Fibroblast of lung (primary cell): ENCODE measurements at regions not wholly inside any gene's neighbourhood (a gene's known extent, or its start where the extent isn't known, plus 50 kb on each side); places are given as distances from the start of the nearest gene placed in this dataset.

Experiments used
- EZH2 ChIP-seq: IDR thresholded peaks from 2 replicates; pipeline ENCODE4 v1.5.1; 2012; ENCODE audit warnings: low read length, control low read depth, mild to moderate bottlenecking; ENCODE audit errors: missing control alignments
- TF ChIP-seq, protein P1 (sequence below), 2 donors: IDR thresholded peaks in 1 of 2; conservative IDR thresholded peaks in 1 of 2; 1 replicate in 1 of 2; 2 replicates in 1 of 2; pipeline ENCODE4 v1.5.1; 2011 to 2012; ENCODE audit warnings: low read length in 2 of 2, control low read depth in 1 of 2, inconsistent platforms in 1 of 2, low read depth in 1 of 2, mild to moderate bottlenecking in 1 of 2

DNA sequence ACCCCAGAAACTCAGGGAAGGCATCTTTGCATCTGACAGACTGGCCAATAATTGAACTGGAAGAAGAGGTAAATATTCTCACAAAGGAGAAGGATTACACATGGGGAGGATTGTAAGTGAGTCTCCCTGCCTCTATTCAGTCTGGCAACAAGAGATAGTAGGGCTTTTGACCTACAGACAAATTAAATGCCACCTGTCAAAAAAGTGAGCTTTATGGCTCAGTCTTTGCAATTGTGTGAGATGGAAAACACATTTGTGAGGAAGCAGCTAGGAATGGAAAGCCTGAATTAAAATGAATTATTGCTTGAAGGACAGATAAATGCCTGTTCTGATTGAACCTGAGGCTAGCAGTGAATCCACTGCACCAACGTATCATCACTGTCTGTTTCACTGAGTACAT, 173.3 kb upstream of the GOLIM4 start:
- TF ChIP-seq, protein P1, sequence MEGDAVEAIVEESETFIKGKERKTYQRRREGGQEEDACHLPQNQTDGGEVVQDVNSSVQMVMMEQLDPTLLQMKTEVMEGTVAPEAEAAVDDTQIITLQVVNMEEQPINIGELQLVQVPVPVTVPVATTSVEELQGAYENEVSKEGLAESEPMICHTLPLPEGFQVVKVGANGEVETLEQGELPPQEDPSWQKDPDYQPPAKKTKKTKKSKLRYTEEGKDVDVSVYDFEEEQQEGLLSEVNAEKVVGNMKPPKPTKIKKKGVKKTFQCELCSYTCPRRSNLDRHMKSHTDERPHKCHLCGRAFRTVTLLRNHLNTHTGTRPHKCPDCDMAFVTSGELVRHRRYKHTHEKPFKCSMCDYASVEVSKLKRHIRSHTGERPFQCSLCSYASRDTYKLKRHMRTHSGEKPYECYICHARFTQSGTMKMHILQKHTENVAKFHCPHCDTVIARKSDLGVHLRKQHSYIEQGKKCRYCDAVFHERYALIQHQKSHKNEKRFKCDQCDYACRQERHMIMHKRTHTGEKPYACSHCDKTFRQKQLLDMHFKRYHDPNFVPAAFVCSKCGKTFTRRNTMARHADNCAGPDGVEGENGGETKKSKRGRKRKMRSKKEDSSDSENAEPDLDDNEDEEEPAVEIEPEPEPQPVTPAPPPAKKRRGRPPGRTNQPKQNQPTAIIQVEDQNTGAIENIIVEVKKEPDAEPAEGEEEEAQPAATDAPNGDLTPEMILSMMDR (conservative IDR thresholded peaks at IDR 0.05 in 1 of 2, IDR thresholded peaks at IDR 0.05 in 1 of 2; ENCODE audit: low read depth in 1 of 2, low read length in 2 of 2): no peak
- TF ChIP-seq EZH2: no peak
